HG03097 (cell line): ENCODE measurements at regions not wholly inside any gene's neighbourhood (a gene's known extent, or its start where the extent isn't known, plus 50 kb on each side); places are given as distances from the start of the nearest gene placed in this dataset.

Experiments
- ATAC-seq: cut with Tn5 transposase; IDR thresholded peaks from one replicate; pipeline ENCODE4 v1.9.1; 2021; ENCODE audit not compliant: unreplicated experiment, low FRiP score

- no peak for ATAC-seq
These were observed 66.1 kb downstream of the LEPR start for GRCh38 chr1:65486613-65487012.

- no peak for ATAC-seq
These were observed 69.0 kb downstream of the LEPR start for GRCh38 chr1:65489481-65489880.

GRCh38 chr1:65490231-65491009 lies 70.0 kb downstream of the LEPR start:
- no peak for ATAC-seq

DNA sequence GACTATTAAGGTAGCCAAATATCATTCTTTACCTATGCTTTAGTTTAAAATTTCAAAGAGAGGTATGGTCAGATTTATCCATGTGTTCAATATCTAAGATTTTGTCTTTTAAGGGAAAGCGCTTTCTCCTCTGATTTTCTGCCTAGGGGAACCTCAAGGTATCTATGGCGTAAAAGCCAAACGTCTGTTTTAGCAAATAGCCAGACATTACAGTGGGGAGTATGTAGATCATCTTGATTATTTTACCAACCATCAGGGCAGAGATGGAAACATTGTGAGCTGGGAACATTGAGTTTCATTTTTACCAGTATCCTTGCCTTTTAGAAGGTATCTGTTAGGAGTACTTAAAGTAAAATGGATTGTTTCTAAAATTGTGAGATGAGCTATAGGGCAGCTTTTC lies 71.0 kb downstream of the LEPR start:
- ATAC-seq: no peak

- ATAC-seq: no peak
These were observed 73.3 kb downstream of the LEPR start for GRCh38 chr1:65493802-65494201.

GRCh38 chr1:65494671-65495070 lies 74.2 kb downstream of the LEPR start:
- ATAC-seq: no peak

- no peak for ATAC-seq
These were observed 74.7 kb downstream of the LEPR start for GRCh38 chr1:65495137-65495536.

DNA sequence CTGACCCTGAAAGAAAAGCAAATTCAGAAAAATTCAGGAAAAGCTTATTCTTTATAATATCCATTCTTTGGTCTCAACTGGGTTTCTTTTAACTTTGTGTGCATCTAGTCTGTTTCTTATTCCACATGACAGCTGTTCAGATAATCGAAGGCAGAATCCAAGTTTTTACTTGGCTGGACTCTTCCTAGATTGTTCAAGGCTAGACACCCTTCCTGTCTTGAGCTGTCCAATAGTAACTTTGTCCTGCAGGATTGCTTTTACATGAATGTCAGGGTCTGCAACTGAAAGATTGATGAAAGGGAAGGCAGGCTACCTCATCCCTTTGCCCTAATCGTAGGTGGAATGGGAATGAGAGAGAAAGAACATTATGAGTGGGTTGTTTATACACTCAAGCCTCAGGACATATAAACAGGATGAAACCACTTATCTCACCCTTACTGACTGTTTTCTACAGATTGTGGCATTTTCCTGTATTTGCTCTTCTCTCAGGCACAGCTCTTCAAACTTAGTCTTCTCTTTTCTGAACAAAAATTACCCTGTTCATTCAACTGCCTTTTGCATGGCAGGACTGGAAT lies 76.9 kb downstream of the LEPR start:
- no peak for ATAC-seq

GRCh38 chr1:65503427-65503826 lies 83.0 kb downstream of the LEPR start:
- no peak for ATAC-seq

- ATAC-seq: no peak
These were observed 83.8 kb downstream of the LEPR start for GRCh38 chr1:65504263-65504662.

DNA sequence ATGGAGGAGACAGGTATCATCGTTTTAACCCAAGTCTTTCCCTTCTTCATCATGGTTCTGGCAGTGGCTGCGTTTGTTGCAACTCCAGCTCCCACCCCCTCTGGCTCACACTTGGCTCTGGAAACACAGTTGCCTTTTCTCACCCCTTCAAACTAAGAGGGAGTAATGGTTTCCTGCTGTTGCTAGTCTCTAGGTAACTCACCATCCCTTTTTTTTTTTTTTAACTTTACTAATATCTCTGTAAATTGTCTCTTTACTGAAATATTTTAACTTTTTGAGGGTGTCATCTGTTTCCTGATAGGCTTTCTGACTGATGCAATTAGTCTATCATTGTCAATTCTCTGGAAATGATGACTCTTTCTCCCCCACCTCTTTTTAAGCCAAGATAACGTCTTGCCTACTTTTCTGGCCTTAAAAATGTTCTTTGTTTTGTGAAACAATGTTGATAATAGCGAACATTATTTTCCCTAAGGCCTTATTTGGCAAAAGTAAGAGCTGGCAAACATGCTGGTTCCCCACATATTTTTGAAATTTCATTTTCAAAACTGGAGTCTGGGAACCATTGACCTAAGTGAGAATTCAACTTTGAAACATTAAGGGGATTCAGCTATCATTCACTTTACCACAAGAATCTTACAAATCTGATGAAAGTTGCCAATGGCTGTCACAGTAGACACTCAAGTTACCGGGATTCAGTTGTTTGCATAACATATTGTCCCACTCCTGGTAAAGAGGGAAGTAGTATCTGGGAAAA lies 85.3 kb downstream of the LEPR start:
- ATAC-seq: no peak

DNA sequence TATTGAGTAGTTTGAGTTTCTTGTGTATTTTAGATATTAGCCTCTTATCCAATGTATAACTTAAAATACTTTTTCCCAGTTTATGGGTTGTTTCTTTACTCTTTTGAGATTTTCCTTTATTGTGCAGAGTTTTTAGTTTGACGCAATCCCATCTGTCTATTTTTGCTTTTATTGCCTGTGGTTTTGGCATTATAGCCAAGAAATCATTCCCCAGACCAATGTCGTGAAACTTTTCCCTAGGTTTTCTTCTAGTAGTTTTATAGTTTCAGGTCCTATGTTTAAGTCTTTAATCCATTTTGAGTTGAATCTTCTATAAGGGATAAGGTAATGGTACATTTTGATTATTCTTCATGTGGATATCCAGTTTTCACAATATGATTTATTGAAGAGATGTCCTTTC lies 87.6 kb downstream of the LEPR start:
- no peak for ATAC-seq

DNA sequence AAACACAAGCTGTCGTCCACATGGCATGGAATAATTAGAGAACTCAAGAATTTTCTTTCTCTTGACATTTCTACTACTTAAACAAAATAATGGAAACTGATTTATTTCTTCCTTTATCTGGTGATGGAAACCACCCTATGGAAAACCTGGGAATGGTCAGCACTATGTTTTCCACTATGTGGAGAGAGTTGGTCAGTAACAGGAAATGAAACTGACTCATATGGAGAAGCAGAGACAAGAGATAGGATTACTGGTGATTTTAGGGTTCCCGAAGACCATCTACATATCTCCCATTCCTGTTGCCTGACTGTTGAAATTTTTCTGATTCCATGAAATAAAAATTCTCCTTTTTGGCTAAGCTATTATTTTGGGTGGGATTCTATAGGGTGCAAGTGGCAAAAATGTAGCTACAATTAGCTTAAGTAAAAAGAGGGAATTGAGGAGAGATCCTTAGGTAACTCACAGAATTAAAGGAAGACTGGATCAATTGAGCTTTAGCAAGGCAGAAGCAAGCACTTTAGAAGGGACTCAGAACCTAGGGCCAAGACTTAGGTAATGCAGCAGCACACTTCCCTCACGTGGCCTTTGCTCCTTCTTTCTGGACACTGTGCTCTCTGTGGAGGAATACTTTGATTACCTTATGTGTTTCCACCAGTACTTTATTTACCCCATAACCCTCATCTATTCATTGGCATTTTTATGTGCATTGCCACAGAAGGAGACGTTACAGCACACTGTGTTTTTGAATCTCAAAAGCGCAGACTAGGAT lies 89.6 kb downstream of the LEPR start:
- ATAC-seq: no peak

GRCh38 chr1:65510961-65511360 lies 90.5 kb downstream of the LEPR start:
- ATAC-seq: no peak

- ATAC-seq: no peak
These were observed 91.9 kb downstream of the LEPR start for GRCh38 chr1:65512383-65512782.

GRCh38 chr1:65512967-65513780 lies 92.7 kb downstream of the LEPR start:
- ATAC-seq: no peak

DNA sequence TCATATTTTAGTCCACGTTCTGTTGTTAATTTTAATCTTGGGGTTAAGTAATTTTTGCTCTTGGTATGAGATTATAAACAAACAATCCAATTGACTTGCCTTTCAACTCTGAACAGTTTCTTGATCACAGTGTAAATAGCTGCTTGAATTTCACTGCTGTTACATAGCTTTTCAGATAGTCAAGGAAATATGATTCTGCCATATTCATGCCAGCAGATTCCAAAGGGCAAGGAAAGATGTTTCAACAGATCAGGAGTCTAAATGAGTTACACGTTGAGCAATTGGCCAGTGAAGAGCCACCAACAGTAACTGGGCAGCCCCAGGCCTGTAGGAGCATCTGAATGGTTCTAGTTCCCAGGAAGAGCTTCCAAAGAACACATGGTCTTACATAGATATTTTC lies 93.6 kb downstream of the LEPR start:
- no peak for ATAC-seq

DNA sequence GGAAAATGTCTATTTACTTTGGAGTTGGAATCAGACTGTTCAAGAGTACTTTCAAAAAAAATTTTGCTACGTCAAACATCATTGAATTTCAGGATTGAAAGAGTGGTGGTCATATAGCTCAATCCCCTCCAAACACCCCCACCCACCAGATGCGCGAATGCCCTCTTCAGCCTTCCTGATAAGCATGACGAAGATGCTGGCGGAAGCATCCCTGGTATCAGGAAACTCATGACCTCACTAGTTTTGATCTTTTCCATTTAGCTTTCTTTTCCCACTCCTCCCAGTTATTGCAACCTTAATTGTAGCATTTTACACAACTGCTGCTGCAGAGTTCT lies 104.4 kb downstream of the LEPR start:
- ATAC-seq: no peak

GRCh38 chr1:65525266-65526048 lies 105.0 kb downstream of the LEPR start:
- no peak for ATAC-seq
